ENCODE measurements at regions not wholly inside any gene's neighbourhood (a gene's known extent, or its start where the extent isn't known, plus 50 kb on each side); places are given as distances from the start of the nearest gene placed in this dataset.
"Not testable (repeated sequence)": the region's sequence is repeated elsewhere in the genome, so short reads cannot be mapped to it uniquely, and the experiment has no call there.

- H3K4me3 ChIP-seq (ENCODE audit: low read length) = no peak overlapping the region
- TF ChIP-seq ZNF274 (IDR thresholded peaks at IDR 0.05; ENCODE audit: low read depth, low read length) = no peak
These were observed 267.7 kb upstream of the RASA1 start for GRCh38 chr5:86999951-87000350.

GRCh38 chr5:87002485-87002884 is 265.2 kb upstream of the RASA1 start:
- no peak overlapping the region for H3K4me3 ChIP-seq (ENCODE audit: low read length)
- no peak for TF ChIP-seq ZNF274 (IDR thresholded peaks at IDR 0.05; ENCODE audit: low read depth, low read length)

- TF ChIP-seq ZNF274 (IDR thresholded peaks at IDR 0.05; ENCODE audit: low read depth, low read length) = no peak
- no peak overlapping the region for H3K4me3 ChIP-seq (ENCODE audit: low read length)
These were observed 263.6 kb upstream of the RASA1 start for GRCh38 chr5:87004101-87004500.

GRCh38 chr5:87007737-87008136 is 259.9 kb upstream of the RASA1 start:
- TF ChIP-seq ZNF274 (IDR thresholded peaks at IDR 0.05; ENCODE audit: low read depth, low read length) = no peak
- no peak overlapping the region for H3K4me3 ChIP-seq (ENCODE audit: low read length)

GRCh38 chr5:87008751-87009560 is 258.7 kb upstream of the RASA1 start:
- no peak for TF ChIP-seq ZNF274 (IDR thresholded peaks at IDR 0.05; ENCODE audit: low read depth, low read length)
- no peak overlapping the region for H3K4me3 ChIP-seq (ENCODE audit: low read length)

- no peak for TF ChIP-seq ZNF274 (IDR thresholded peaks at IDR 0.05; ENCODE audit: low read depth, low read length)
These were observed 256.9 kb upstream of the RASA1 start for GRCh38 chr5:87010736-87011135.

GRCh38 chr5:87015901-87016300 is 251.8 kb upstream of the RASA1 start:
- TF ChIP-seq ZNF274 (IDR thresholded peaks at IDR 0.05; ENCODE audit: low read depth, low read length) = no peak
- H3K4me3 ChIP-seq (ENCODE audit: low read length) = no peak overlapping the region

More at GRCh38 chr5:87010736-87011135, 256.9 kb upstream of the RASA1 start:
- no peak overlapping the region for H3K4me3 ChIP-seq (ENCODE audit: low read length)

- TF ChIP-seq ZNF274 (IDR thresholded peaks at IDR 0.05; ENCODE audit: low read depth, low read length) = no peak
- H3K4me3 ChIP-seq (ENCODE audit: low read length) = no peak overlapping the region
These were observed 247.4 kb upstream of the RASA1 start for GRCh38 chr5:87020099-87020934.

- H3K4me3 ChIP-seq (ENCODE audit: low read length) = no peak overlapping the region
- TF ChIP-seq ZNF274 (IDR thresholded peaks at IDR 0.05; ENCODE audit: low read depth, low read length) = no peak
These were observed 245.3 kb upstream of the RASA1 start for GRCh38 chr5:87022415-87022814.

GRCh38 chr5:87027570-87027969 is 240.1 kb upstream of the RASA1 start:
- H3K4me3 ChIP-seq (ENCODE audit: low read length) = no peak overlapping the region
- TF ChIP-seq ZNF274 (IDR thresholded peaks at IDR 0.05; ENCODE audit: low read depth, low read length) = no peak

GRCh38 chr5:87029951-87030350 is 237.7 kb upstream of the RASA1 start:
- TF ChIP-seq ZNF274 (IDR thresholded peaks at IDR 0.05; ENCODE audit: low read depth, low read length) = no peak
- no peak overlapping the region for H3K4me3 ChIP-seq (ENCODE audit: low read length)

GRCh38 chr5:87030699-87031098 is 237.0 kb upstream of the RASA1 start:
- H3K4me3 ChIP-seq (ENCODE audit: low read length) = no peak overlapping the region
- no peak for TF ChIP-seq ZNF274 (IDR thresholded peaks at IDR 0.05; ENCODE audit: low read depth, low read length)

GRCh38 chr5:87034557-87034956 is 233.1 kb upstream of the RASA1 start:
- H3K4me3 ChIP-seq (ENCODE audit: low read length) = no peak overlapping the region
- TF ChIP-seq ZNF274 (IDR thresholded peaks at IDR 0.05; ENCODE audit: low read depth, low read length) = no peak

- no peak overlapping the region for H3K4me3 ChIP-seq (ENCODE audit: low read length)
- no peak for TF ChIP-seq ZNF274 (IDR thresholded peaks at IDR 0.05; ENCODE audit: low read depth, low read length)
These were observed 225.1 kb upstream of the RASA1 start for GRCh38 chr5:87042554-87042953.

- H3K4me3 ChIP-seq (ENCODE audit: low read length) = no peak overlapping the region
- no peak for TF ChIP-seq ZNF274 (IDR thresholded peaks at IDR 0.05; ENCODE audit: low read depth, low read length)
These were observed 219.5 kb upstream of the RASA1 start for GRCh38 chr5:87048156-87048555.

GRCh38 chr5:87049012-87049411 is 218.7 kb upstream of the RASA1 start:
- H3K4me3 ChIP-seq (ENCODE audit: low read length) = not testable (repeated sequence)

All from GM08714 (cell line).